ENCODE measurements at regions not wholly inside any gene's neighbourhood (a gene's known extent, or its start where the extent isn't known, plus 50 kb on each side); places are given as distances from the start of the nearest gene placed in this dataset.
"Not testable (repeated sequence)": the region's sequence is repeated elsewhere in the genome, so short reads cannot be mapped to it uniquely, and the experiment has no call there.

DNA sequence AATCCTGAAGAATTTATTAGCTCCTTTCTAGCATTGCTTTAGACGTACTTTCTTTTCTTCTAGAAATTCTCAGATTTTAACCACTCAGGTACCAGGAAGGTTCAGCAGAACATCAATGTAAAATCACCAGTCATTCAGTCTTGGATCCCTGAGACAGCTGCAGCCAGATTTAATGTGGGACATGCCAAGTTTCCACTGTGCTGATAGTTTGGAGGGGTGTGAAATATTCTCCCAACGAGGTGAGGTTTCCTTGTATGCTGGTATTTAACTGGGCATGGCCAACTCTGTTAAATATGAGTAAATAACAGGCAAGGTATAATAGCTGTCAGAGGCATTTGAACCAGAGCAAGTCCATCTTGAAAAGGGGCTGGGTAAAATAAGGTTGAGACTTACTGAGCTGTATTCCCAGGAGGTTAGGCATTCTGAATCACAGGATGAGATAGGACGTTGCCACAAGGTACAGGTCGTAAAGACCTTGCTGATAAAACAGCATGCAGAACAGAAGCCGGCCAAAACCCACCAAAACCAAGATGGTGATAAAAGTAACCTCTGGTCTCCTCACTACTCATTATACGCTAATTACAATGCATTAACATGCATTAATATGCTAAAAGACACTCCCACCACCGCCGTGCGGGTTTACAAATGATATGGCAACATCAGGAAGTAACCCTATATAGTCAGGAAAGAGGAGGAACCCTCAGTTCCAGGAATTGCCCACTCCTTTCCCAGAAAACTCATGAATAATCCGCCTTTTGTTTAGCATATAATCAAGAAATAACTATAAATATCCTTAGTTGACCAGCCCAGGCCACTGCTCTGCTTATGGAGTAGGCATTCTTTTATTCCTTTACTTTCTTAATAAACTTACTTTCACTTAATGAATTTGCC lies 75.2 kb upstream of the RASSF8 start:
- no peak for DNase-seq

DNA sequence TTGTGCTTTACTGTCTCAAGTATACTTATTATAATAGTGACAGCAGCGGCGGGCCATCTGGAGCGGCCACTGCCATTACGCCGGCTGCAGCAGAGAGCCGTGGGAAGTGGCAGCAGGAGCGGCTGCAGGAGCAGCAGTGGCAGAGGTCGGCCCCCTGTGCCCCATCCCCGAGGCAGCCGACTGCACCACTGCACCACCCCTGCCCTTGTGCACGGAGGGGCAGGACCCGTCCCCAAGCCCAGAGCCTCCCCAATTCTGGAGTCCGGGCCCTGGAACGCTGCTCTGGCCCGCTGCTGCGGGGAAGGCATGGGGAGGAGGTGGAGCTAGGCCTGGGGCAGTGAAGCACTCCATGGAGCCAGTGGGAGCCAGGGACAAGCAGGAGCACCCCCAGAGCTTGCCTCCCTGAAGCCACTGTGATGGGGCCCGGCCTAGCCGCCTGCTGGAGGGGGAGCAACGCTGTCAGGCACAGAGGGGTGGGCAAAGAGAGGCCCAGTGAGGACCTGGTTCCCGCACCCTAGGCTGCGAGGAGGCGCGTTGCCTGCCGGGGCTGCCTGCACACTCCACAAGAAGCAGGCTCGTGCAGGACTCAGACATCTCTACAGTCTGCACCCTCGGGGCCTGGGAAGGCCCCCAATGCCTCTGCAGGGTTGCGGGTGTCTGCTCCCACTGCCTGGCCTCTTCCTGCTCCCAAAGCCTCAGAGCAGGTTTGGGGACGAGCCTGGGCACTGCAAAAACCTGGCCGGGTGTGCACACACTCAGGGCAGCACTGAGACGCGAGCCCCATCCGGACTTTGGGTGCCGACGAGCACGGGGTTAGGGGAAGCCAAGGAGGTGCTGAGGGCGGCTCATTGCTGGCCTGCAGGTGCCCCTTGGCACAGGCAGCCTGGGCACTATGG lies 74.2 kb upstream of the RASSF8 start:
- no peak for DNase-seq

DNA sequence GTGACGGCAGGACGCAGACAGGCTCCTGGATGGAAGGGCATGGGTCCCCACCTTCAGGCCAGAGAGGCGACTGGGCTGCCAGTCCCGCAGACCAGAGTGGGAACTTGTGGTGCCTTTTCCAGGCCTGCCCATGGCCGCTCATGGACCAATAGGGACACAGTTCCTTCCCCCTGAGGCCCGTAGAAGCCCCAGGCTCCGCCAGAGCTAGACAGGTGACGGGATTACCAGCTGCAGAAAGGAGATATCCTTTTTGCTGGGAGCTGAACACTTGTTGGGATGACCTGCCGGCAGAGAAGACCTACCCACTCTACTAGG lies 73.6 kb upstream of the RASSF8 start:
- DNase-seq: no peak

DNA sequence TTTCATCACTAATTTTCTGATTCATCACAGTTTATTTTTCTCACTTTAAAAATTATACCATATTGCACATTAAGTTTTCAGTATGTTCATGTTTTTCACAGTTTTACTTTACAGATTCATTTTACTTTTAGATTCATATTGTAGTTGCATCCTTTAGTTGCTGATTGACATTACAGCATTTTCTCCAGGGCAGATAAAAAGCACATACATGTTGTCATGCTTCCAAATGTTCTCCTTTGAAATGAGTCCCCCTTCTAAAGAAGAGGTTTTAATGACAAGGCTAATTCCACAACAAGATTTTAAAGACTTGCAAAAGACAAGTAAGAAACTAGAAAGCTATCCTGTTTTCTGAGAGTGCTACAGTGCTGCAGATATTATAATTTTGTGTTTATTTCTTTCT lies 72.1 kb upstream of the RASSF8 start:
- no peak for DNase-seq

- no peak for DNase-seq
Measured at GRCh38 chr12:25887367-25887766, 71.1 kb upstream of the RASSF8 start.

- no peak for DNase-seq
Measured at GRCh38 chr12:25889185-25889584, 69.3 kb upstream of the RASSF8 start.

GRCh38 chr12:25891095-25891494 lies 67.4 kb upstream of the RASSF8 start:
- not testable (repeated sequence) for DNase-seq

GRCh38 chr12:25894759-25895158 lies 63.7 kb upstream of the RASSF8 start:
- no peak for DNase-seq

DNA sequence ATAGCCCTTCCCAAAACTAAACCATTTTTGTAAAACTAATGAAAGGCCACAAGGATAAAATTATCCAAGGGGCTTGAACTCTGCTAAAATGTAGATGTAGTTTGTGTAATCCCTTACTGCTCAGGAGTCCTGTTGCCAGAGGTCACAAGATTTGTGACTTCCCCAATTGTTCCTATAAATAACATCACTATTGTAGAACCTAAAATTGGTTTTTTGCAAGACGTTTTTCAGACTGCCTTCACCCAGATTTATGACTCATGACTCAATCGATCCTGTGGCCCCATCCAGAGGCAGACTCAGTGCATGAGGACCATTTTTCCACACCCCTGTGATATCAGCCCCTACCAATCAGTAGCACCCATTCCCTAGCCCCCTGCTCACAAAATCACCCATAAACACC lies 61.5 kb upstream of the RASSF8 start:
- no peak for DNase-seq

DNA sequence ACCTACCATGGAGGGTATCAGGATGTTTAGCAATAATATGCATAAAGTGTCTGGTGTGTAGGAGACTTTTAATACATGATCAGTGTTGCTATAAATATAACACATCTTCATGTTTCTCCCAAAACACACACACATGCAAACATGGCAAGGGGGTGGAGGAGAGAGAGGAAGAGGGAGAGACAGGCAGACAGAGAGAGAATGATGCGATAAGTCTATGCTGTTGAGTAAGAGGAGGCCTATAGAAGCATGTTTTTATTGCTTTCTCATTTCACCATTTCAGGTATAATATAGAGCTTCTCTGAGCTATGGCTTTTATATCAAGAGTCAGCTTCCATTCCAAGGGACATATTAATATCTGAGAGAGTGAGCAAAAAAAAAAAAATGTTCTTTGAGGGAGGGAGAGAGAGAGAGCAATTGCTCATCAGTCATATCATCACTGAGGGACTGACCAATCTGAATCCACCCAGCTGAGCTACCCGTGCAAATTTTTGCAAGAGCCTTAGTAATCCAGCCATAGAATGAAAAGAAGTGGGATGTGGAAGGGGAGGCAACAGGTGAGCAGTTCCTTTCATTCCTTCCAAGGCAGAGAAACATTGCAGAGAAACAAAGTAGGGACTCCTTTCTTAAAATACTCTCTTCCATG lies 54.8 kb upstream of the RASSF8 start:
- DNase-seq: no peak

GRCh38 chr12:25904442-25904841 lies 54.0 kb upstream of the RASSF8 start:
- no peak for DNase-seq

DNA sequence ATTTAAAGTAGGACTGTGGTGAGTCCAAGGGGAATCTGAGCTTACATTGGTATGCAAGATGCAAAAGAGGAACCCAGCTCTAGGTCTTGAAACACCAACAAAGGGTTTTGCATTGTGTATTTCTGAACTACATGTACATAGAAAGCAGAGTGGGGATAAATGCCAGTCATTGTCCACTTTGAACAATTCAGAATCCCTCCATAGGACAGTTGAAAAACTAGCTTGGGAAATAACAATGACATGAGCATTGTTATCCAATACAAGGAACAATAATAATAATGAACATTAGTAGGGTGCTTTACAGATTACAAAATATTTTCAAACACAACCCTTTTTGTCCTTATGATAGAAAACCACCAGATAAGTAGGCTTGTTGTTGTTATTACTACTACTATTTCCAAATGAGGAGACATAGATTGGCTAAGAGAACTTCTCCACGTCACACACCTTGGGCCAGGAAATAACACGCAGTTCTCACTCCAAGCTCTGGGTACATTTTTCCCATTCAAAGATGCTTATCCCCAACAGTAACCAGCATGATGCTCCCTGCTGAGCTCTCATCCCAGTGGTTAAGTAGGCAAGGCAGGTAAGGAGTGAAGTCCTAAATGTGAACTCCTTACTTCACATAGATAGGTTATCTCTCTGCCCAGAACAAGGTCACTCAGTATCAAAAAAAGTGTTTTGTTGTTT lies 51.7 kb upstream of the RASSF8 start:
- DNase-seq: no peak

Measured in right forelimb (tissue), 1 donor.